GM19467 (cell line): ENCODE measurements at regions not wholly inside any gene's neighbourhood (a gene's known extent, or its start where the extent isn't known, plus 50 kb on each side); places are given as distances from the start of the nearest gene placed in this dataset.
"Not testable (repeated sequence)": the region's sequence is repeated elsewhere in the genome, so short reads cannot be mapped to it uniquely, and the experiment has no call there.

Experiments
- ATAC-seq: cut with Tn5 transposase; IDR thresholded peaks from one replicate; pipeline ENCODE4 v1.9.1; 2021; ENCODE audit warnings: mild to moderate bottlenecking, moderate library complexity; ENCODE audit not compliant: unreplicated experiment

- not testable (repeated sequence) for ATAC-seq
Observed at GRCh38 chr20:30295396-30295795, 962.1 kb upstream of the DEFB115 start.

DNA sequence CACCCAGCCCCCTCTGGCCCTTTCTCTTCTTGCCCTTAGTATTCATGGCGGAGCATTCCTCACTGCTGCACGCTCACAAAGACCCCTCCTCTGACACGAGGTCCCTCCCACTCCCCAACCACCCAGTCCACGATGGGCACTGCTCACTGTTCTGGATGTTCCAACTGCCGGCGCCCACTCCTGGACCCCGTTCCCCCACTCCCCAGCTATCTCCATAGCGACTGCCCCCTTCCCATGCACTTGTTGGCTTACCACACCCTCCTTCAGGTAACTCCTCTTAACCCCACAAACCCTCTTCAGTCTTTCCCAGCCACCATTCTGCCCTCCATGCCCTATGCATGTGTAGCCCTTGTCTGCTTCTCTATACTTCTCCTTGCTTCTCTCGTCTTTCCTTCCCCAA lies 961.5 kb upstream of the DEFB115 start:
- ATAC-seq: not testable (repeated sequence)

DNA sequence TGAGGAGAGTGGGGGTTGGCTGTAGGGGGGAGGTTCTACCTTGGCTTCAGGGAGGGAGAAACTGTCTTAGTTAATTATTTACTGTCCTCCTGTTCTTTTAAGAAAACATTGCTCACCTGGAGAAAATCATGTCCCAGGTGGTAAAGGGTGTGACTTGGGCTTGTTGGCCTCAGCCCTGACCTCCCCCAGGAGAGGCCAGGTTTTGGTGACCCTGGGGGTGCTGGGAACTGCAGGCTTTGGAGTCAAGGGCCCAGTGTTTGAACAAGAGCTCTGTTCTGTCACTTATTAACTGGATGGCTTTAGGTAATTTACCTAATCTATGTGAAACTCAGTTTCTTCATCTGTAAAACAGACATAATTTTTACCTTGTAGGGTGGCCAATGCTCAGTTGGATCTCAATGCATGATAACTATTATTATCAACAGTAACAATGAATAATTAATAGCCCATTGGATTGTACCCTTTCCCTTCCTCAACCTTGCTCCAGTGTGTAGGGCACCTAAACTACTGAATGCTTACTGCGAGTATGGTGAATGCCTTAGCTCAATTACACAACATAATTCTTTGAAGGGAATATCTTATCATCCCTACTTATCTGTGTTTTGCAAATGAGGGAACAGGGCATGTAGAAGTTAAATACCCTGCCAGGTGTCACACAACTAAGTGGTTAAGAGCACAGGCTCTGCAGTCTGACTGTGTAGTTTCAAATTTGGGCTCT lies 959.4 kb upstream of the DEFB115 start:
- ATAC-seq: not testable (repeated sequence)

GRCh38 chr20:30300220-30300642 lies 957.2 kb upstream of the DEFB115 start:
- ATAC-seq: not testable (repeated sequence)

GRCh38 chr20:30302786-30303185 lies 954.7 kb upstream of the DEFB115 start:
- not testable (repeated sequence) for ATAC-seq

DNA sequence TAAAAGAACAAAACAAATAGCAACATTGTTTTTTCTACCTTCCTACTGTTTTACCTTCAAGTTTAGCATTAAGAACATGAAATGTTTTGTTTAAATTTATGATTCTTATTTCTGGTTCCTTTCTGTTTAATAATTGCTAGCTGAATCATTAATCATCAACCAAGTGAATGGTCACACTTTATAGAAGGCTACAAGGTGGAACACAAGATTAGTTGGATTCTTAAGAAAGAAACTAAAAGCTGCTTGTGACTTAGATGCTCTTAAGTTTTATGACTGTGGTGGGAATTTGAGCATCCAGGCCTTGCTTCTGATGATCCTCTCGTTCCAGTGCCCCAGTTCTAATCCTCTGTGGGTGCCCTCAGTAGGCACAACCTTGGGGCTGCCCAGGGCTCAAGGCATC lies 947.5 kb upstream of the DEFB115 start:
- not testable (repeated sequence) for ATAC-seq

GRCh38 chr20:30310385-30310784 lies 947.1 kb upstream of the DEFB115 start:
- not testable (repeated sequence) for ATAC-seq

DNA sequence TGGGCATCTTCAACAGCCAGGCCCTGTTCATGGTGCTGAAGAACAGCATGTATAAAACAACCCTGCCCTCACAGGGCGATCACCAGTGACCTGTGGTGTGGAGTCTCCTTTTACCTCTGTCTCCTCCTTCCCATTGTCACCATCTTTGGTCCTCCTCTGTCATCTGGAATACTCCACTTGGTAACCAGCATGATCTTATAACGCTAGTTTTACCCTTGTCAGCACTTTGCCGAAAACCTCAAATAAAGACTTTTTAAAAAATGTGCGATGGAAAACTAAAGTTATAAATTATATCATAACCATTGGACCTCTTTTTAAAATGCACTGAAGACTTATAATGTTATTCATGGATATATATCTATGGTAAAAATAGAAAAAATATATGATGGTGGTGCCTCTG lies 945.2 kb upstream of the DEFB115 start:
- not testable (repeated sequence) for ATAC-seq

DNA sequence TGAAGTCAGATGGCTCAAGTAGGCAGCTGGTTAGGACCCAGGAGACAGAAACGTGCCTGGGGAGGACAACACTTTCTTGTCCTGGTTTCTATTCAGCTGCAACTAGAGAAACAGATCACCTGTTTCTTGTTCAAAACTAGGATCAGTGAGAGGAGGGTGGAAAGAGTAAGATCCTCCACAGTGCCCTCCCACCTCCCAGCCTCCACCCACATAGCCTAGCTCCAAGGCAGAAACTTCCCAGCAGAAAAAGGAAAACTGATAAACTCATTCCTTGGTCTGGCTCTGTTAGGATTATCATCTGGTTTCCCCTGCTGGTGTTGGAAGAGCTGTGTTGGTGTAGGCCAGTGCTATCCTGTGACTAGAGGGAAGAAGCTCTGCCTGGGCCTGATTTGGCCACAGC lies 943.8 kb upstream of the DEFB115 start:
- not testable (repeated sequence) for ATAC-seq

DNA sequence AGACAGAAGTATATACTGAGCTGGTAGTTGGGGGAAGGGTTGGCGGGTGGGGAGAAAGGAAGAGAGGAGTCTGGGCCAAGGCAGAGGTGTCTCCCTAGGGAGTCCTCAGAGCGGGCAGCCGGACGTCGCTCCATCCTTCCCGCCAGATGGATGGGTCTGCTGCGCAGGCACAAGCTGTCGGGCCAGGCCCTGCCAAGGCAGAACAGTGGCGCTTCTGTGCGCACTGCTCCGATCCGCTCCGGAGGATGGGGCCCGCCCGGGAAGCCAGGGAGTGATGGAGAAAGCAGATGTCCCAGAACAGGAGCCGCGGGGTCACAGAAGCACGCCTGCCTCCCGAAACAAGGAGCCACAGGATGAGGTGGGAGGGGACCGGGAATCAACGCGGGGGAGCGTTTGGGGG lies 941.4 kb upstream of the DEFB115 start:
- not testable (repeated sequence) for ATAC-seq

GRCh38 chr20:30316532-30317299 lies 940.7 kb upstream of the DEFB115 start:
- ATAC-seq: not testable (repeated sequence)

DNA sequence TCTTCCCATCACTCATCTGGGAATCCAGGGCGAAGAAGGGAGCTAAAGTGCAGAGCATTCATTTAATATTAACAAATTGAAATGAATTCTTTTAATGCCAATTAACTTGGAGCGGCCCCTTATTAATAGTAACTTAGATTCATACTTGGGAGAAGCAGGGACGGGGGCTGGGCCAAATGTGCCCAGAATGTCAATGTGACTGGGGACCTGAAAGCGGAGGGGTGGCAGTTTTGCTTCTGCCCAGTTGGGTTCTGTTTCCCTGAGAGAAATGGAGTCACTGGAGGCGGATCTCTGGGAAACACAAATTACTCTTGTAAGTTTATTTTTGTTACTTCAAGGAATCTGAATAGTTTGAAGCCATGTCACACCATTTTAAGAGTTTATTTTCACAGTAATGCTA lies 923.7 kb upstream of the DEFB115 start:
- not testable (repeated sequence) for ATAC-seq

DNA sequence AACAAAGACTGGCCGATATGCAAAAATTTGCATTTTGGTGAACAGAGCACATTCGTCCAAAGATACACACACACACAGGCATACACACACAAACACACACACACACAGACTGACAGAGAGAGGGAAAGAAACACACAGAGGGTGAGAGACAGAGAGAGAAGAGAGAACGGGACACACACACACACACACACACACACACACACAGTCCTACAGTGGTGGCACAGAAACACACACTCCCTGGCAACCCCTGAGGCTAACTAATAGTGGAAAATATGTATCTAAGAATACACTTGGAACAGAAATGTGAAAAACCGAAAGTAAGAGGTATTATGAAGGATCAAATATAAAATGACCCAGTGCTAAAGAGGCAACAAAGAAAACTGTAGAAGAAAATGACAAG lies 919.9 kb upstream of the DEFB115 start:
- ATAC-seq: not testable (repeated sequence)

GRCh38 chr20:30348932-30349331 lies 908.5 kb upstream of the DEFB115 start:
- not testable (repeated sequence) for ATAC-seq

GRCh38 chr20:30356854-30357467 lies 900.5 kb upstream of the DEFB115 start:
- ATAC-seq: not testable (repeated sequence)

DNA sequence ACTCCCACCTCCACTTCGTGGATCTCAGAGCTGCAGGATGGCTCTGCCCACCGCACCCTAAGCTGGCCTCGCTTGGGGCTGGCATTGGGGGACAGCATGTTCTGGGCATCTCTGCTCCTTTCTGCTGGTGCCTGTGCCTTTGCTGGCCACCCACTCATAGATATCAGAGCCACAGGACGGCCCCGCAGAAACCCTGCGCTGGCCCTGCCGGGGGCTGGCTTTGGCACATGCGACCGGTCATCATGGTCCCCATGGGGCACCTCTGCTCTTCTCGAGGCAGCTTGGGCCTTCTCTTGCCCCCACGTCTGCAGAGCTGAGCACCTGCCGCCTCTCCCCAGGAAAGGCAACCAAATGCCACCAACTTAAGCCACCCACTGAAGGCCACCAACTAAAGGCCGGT lies 895.7 kb upstream of the DEFB115 start:
- ATAC-seq: not testable (repeated sequence)

- ATAC-seq: not testable (repeated sequence)
Observed at GRCh38 chr20:30376430-30376766, 881.1 kb upstream of the DEFB115 start.

DNA sequence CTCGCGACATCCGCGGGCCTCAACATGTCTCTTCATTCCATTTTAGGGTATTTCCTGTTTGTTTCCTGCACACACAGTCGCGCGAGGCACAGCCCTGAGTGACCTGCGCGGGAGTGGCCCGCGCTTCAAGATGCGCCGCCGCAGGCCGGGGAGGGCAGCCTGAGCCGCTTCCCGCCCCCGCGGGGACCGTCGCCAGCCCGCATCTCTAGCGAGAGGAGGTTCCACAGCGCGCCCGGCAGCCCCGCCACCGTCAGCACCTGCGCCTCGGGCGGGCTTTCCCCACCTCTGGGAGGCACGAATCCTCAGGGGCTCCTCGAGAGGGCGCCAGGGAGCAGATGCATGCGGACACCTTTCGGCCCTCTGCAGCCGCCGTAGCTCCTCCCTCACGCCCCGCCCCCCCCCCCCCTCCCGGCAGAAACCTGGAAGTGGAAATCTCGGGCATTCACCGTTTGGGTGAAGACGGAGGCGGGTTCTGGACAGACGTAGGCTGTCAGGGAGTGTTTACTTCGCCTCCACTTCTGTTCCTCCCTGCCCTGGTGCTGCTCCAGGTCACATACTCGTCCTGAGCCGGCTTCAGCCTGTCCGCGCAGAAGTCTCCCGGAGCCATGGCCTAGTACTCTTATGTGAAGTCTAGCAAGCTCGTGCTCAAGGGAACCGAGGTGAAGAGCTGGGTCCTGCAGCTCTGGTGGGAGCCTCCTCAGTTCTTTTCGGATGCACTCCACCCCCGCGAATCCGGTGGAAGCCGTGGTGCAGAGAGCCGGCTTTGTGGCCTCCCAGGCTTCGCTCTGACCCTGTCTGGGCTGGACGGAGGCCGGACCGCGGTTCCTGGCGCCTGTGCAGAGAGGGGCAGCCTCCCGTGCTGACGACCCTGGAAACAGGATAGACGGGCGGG lies 880.5 kb upstream of the DEFB115 start:
- peak; percentile 87 for ATAC-seq

DNA sequence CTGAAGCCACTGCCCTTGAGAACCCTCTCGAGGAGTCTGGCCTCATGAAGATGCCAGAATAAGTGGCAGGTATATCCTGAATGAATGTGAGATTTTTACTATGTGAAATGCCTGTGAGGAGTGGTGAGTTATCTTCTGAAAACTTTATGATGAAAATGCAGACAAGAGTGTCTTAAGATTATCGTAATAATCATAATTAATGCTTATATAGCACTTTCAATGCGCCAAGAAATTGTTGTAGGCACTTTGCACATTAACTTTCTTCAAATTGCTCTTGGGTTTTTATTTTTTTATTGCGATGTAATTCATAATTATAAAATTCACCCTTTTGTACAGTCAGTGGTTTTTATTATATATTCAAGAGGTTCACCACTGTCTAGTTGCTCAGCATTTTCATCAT lies 879.1 kb upstream of the DEFB115 start:
- ATAC-seq: not testable (repeated sequence)

DNA sequence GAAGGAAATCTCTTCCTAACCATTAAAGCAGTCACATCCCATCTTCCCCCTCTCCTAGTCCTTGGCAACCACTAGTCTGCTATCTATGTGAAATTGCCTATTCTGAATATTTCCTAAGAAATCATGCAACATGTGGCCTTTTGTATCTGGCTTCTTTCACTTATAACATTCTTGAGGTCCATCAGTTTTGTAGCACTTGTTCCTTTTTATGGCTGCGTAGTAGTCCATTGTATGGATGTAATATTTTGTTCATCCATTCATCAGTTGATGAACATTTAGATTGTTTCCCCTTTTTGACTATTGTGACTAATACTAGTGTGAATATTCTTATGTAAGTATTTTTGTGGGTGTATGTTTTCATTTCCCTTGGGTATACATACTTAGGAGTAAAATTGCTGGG lies 878.7 kb upstream of the DEFB115 start:
- ATAC-seq: not testable (repeated sequence)

GRCh38 chr20:30384841-30385240 lies 872.6 kb upstream of the DEFB115 start:
- ATAC-seq: not testable (repeated sequence)
